AG04449 (cell line): ENCODE measurements at regions not wholly inside any gene's neighbourhood (a gene's known extent, or its start where the extent isn't known, plus 50 kb on each side); places are given as distances from the start of the nearest gene placed in this dataset.

Experiments used
- CTCF ChIA-PET: fragments of 350-600 bp; formaldehyde crosslinking; extraction: SDS; loops from one replicate; lab custom pipeline; 2021; ENCODE audit warnings: antibody characterized with exemption; lab: Yijun Ruan, JAX
- POLR2A ChIA-PET: fragments of 400-600, 350-600 bp; formaldehyde crosslinking; extraction: SDS; loops from one replicate; lab custom pipeline; 2020; ENCODE audit warnings: antibody characterized with exemption, inconsistent platforms; lab: Yijun Ruan, JAX
- DNase-seq: peaks from one replicate; pipeline ENCODE4 v3.0.0-alpha.2; 2010; ENCODE audit warnings: low read depth, low spot score
- H3K4me3 ChIP-seq: 2 replicates; pipeline ENCODE4 v1.5.1; 2011; ENCODE audit warnings: low read depth, mild to moderate bottlenecking, control low read depth, low read length
- TF ChIP-seq, protein P1 (sequence below): IDR thresholded peaks from one replicate; pipeline ENCODE4 v1.5.1; 2011; ENCODE audit warnings: mild to moderate bottlenecking, moderate library complexity, low read length, control low read depth, inconsistent platforms; ENCODE audit not compliant: insufficient read depth; ENCODE audit errors: missing control alignments

DNA sequence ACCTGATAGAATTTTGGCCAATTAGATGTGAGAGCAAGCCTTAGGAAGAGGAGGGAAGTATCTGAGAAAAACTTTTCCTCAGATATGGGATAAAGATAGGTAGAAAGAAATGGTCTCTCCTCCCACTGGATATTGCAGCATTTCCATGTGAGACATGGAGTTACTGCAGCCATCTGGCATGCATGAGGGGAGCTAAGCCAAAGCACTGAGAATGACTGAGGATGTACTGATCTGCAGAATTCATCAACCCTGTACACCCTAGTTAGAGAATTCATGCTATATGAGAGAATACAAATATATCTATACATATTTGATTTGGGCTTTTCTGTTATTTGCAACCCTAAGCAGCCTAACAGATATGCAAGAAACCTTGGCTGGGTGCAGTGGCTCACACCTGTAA, 52.5 kb upstream of the RPL34 start:
- H3K4me3 ChIP-seq = no peak overlapping the region
- TF ChIP-seq, protein P1, sequence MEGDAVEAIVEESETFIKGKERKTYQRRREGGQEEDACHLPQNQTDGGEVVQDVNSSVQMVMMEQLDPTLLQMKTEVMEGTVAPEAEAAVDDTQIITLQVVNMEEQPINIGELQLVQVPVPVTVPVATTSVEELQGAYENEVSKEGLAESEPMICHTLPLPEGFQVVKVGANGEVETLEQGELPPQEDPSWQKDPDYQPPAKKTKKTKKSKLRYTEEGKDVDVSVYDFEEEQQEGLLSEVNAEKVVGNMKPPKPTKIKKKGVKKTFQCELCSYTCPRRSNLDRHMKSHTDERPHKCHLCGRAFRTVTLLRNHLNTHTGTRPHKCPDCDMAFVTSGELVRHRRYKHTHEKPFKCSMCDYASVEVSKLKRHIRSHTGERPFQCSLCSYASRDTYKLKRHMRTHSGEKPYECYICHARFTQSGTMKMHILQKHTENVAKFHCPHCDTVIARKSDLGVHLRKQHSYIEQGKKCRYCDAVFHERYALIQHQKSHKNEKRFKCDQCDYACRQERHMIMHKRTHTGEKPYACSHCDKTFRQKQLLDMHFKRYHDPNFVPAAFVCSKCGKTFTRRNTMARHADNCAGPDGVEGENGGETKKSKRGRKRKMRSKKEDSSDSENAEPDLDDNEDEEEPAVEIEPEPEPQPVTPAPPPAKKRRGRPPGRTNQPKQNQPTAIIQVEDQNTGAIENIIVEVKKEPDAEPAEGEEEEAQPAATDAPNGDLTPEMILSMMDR = no peak
- CTCF ChIA-PET = interaction anchor here (1.6 to 1.8 kb wide), 2 partner anchors 538 to 549 kb away, joined by 4 read pairs; no protein-coding TSS in a partner anchor
- no peak for DNase-seq
- POLR2A ChIA-PET = no interaction called here

DNA sequence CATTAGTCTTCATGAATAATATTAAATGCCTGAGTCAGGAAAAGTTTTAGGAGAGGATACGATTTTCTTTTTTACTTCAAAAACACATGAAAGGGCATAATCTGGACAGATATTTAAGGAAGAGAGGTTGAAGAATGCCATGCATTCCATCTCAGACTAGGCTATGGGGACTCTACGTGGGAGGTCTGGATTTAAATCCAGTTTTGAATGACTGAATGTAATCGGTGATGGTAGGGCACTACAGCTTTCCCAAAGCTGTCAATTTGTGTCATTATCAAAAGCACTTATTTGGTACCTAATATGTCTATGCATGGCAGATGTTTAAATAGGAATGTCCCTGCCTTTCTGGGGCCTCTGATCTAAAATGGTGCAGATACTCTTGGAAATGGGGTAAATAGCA, 59.3 kb upstream of the RPL34 start:
- DNase-seq = no peak
- POLR2A ChIA-PET = no interaction called here
- no peak overlapping the region for H3K4me3 ChIP-seq
- CTCF ChIA-PET = interaction anchor here (7.8 kb wide), 1 partner anchor 12 kb away, joined by 56 read pairs; no protein-coding TSS in a partner anchor
- TF ChIP-seq, protein P1 = no peak

DNA sequence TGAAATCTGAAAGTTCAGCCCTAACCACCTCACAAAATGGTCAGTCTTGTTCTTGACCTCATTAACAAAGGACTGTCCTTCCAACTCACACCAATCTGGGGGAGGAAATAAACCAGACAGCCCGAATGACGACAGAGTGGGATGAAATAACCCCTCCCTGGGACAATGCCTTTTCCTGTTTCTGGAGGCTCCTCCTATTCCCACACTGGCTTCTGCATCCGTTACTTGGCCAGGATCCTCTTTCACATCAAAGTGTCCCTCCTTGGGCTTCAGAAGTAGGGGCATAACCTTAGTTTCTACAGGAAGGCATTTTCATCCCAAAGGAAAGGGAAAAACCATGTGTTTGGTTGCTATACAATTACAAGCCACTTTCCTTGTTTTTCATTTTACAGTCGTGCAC, 59.8 kb upstream of the RPL34 start:
- CTCF ChIA-PET = interaction anchor here (7.8 kb wide), 1 partner anchor 12 kb away, joined by 56 read pairs; no protein-coding TSS in a partner anchor
- TF ChIP-seq, protein P1 = no peak
- H3K4me3 ChIP-seq = no peak overlapping the region

DNA sequence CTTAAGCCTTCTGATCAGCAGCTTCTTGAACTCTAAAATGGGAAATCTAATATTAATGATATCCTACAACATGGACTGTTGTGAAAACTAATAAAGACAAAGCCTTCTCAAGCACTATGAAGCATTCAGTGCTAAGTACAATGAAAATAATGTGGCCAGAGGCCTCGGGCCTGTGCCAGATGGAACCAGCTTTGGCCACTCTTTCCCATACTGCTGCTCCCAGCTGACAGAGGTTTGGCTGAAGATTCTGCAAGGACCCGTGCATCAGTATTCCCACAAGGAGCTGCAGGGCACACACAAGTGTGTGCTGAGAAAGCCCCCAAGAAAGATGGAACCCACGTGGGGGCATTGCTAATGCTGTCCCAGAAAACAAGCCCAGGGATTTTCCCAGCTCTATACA, 60.5 kb upstream of the RPL34 start:
- CTCF ChIA-PET = interaction anchor here (1.5 to 7.8 kb wide), 2 partner anchors 13 to 541 kb away, joined by 5 to 56 read pairs; no protein-coding TSS in a partner anchor
- H3K4me3 ChIP-seq = no peak overlapping the region
- POLR2A ChIA-PET = no interaction called here
- TF ChIP-seq, protein P1 = no peak
- DNase-seq = no peak

More for the DNA sequence above, 59.8 kb upstream of the RPL34 start:
- POLR2A ChIA-PET = no interaction called here
- DNase-seq = no peak

DNA sequence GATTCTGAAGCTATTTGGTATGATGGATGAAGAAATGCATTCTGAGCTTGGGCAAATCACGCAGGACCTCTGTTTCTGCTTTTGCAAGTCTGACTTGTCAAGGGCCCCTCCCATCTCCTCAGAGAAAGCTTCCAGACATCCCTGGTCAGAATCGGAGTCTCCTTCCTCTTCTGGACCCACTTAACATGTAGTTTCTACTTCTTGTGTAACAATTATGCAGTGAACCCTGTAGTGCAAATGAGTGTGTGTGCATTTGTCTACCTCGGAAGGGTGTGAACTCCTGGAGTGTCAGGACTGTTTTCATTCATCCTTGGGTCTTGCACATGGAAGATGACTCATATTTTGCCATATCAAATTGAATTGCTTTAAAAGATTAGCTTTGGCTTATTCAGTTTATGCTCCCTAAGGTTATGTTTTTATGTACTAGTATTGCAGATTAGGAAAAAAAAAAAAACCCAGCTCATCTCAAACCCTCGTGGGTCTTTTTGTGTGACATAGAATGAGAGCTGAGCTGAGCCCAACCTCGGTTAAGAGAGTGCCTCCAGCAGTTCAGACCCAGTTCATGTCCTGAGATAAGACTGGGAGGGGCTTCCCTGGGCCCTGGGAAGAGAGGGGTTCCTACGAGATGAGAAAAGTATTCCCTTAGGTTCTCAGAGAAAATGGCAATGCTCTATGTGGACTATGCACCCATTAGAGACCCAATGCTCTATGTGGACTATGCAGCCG, 61.1 kb upstream of the RPL34 start:
- POLR2A ChIA-PET = no interaction called here
- CTCF ChIA-PET = interaction anchor here (1.2 to 7.8 kb wide), 3 partner anchors 14 to 540 kb away, joined by 3 to 56 read pairs (median 5); no protein-coding TSS in a partner anchor
- no peak for DNase-seq
- no peak overlapping the region for H3K4me3 ChIP-seq
- TF ChIP-seq, protein P1 = no peak

DNA sequence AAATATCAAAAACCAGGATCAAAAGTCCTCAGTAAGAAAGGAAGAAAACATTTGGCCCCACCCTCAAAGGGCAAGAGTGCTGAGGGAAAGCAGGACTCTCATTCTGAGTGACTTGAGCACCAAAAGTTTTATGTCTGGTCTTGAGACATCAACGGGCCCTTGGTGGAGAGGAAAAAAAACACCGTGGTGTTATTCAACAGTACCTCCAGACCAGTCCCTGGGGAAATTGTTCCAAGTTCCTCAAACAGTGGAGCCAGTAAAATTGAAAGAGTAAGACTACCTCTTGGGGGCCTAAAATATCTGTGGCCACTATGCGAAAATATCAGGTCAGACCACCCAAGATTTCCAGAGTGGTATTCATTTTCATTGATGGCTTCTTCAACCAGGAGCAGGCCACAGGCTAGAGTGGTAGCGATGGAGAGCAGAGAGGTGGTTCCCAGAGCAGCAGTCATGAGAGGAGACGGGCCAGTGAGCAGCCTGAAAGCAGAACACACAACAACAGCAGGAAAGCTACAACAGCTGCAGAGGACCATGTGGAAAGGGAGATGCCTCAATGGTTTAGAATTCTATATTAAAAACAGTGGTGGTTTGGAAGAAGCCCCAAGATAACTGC, 63.7 kb upstream of the RPL34 start:
- ChIA-PET POLR2A (no interaction called here), CTCF (interaction anchor here (0.8 kb wide), 1 partner anchor 15 kb away, joined by 3 read pairs; no protein-coding TSS in a partner anchor)
- H3K4me3 ChIP-seq = no peak overlapping the region
- TF ChIP-seq, protein P1 = no peak
- DNase-seq = no peak
